ENCODE measurements at regions not wholly inside any gene's neighbourhood (a gene's known extent, or its start where the extent isn't known, plus 50 kb on each side); places are given as distances from the start of the nearest gene placed in this dataset.
"Not testable (repeated sequence)": the region's sequence is repeated elsewhere in the genome, so short reads cannot be mapped to it uniquely, and the experiment has no call there.

DNA sequence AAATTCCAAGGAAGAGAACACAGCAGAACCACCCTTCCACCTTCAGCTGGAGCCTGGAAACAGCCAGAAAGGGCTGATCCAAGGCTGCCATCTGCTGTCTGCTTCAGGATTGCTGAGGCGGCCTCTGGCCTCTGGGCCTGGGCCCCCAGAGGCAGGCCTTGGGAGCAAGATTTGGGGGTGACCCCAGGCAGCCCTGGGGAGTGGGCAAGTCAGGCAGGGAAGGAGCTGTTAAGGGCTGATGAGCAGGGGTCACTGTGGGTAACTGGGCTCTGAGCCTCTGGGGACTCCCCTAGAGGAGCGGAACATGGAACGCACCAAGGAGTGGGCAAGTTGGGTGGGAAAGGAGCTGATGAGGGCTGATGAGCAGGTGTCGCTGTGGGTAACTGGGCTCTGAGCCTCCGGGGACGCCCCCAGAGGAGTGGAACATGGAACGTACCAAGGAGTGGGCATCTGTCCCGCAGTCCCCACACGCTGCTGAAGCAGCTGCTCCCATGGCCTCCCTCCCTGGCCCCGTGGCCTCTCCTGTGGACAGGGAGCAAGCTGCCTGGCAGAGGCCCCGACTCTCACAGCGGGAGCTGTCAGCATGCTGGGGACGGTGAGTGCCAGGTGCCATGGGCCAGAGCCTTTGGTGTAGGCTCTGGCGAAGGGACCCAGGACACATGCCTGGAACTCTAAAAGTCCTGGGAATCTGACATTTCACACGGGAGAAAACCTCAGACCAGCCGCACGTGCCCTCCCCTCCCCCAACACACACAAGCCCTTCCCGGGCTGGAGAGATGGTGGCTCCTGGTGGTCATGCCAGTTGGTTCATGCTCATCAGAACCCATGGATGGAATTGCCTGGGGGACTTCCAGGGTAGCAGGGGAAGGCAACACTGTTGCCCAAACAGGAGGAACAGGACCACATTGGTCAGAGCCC, 148.8 kb downstream of the NPIPB11 start:
- DNase-seq = not testable (repeated sequence)

DNA sequence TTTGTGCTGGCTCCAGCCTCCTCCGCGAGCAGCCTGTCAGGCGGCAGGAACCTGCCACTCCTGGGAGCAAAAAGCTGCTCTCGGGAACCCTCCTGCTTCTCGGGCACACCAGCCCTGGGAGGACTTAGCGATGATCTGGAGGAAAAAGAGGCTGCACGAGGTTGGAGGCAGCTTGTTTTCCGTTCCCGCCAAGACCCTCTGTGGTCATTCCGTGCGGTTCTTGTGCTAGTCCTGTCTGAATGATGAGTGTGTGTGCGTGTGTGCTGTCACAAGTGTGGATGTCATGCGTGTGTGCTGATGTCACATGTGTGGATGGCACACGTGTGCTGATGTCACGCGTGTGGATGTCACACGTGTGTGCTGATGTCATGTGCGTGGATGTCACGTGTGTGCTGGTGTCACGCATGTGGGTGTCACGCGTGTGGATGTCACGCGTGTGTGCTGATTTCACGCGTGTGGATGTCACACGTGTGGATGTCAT, 150.0 kb downstream of the NPIPB11 start:
- DNase-seq = no peak

DNA sequence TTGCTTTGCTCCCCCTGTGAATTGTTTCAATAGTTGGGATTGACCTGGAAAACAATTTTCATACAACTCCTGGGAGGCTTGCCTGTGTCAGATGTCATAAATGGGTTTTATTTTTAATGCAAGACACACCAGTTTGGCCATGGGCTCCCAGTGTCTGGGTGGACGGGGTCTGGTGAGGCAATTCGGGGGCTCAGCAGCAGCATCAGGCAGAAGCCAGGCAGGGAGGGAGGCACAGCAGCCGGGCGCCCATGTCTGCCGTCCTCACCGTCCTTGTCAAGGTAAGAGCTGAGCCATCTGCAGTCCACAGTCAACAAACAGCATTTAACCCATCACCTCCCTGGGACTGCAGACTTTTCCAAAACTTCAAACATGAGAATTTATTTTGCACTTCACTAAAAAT, 150.6 kb downstream of the NPIPB11 start:
- DNase-seq = not testable (repeated sequence)

DNA sequence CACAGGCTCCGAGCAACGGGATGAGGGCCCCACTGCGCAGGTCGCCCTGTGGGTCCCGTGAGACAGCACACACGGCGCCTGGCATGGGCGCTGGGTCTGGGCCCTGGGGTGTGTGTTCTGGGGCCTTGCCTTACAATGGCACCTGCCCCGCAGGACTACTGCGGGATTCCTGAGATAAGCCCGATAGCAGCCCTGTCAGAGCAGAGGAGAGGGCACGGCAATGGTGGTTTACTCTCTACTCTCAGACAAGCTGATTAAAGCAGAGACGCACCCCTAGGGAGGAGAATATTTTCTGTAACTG, 151.1 kb downstream of the NPIPB11 start:
- not testable (repeated sequence) for DNase-seq

DNA sequence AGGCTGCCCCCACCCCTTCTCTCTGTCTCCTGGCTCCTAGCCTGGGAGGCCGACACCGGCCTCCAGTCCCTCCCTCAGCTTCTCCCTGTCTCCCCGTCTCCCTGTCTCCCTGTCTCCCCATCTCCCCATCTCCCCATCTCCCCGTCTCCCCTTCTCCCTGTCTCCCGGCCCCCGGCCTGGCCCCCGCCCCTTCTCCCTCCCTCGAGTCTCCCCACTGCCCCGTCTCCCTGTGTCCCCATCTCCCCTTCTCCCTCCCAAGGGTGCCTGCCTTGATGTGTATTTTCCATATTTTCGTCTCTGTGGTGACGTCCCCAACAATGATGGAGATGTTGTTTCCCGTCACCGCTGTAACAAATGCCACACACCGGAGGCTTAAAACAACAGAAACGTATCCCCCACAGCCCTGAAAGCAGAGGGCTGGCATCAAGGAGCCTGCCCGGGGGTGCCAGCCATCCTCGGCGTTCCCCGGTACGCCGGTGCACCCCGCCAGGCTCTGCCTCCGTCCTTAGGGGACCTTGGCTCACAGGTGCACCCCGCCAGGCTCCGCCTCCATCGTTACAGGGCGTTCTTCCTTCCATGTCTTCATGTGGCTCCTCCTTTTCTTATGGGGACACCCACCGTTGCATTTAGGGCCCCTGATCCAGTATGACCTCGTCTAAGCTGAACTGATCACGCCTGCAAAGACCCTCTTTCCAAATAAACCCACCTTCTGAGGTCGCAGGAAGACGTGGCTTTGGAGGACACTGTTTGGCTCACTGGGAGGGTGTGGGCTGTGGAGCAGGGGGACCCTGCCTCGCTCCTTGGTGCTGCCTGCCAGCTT, 151.6 kb downstream of the NPIPB11 start:
- no peak for DNase-seq

DNA sequence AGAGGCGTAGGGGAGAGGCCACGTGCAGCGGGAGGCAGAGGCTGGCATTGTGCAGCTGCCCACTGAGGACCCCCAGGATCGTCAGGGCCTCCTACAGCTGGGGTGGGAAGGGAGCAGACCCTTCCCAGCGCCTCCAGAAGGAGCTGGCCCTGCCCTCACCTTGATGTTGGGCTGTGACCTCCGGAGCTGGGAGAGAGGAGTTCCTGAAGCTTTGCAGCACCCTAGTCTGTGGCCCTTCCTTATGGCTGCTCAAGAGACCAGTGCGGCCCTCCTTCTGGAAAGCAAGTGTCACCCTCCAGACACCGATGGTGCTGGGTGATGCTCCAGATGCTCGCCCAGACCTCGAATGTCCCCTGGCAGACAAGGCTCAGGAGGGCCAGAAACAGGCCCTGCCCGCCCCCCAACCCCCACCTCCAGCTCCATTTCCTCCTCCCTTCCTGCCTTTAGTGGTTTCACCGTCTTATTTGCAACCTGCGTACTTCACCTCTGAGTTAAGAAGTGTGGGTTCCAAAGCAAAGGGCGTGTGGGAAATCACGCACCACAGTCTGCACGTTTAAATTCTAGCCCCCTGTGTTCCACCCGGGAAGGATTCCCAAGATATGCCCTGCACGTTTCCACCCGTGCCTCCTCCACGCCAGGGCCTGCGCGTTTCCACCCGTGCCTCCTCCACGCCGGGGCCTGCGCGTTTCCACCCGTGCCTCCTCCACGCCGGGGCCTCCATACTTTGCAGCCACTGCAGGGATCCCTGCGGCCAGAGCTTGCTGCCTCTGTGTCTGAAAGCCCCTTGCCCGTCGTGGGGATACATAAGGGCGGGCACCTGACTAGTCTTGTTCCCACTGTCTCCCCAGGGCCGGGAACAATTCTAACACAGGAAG, 152.6 kb downstream of the NPIPB11 start:
- DNase-seq = not testable (repeated sequence)

GRCh38 chr16:29253066-29253590, 153.4 kb downstream of the NPIPB11 start:
- not testable (repeated sequence) for DNase-seq

GRCh38 chr16:29252311-29252710, 154.2 kb downstream of the NPIPB11 start:
- DNase-seq = not testable (repeated sequence)

DNA sequence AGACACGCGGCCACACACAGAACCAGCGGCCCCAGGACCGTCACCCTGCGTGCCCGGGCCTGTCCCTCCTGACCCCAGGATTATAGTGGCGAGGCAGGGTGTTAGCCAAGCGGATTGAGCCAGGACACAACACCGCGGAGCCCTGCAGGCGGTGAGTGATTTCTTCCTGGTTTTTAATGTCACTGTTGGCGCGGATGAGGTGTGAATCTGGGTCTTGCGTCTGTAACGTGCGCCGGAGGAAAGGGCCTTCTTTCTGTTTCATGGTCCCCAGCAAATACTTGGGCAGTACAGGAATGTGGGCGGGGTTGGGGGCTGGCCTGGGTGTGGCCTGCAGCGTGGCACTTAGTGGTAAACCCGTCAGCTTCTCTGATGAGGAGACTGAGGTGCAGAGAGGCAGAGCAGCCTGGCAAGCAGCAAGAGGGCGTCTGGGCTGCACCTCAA, 154.9 kb downstream of the NPIPB11 start:
- not testable (repeated sequence) for DNase-seq

DNA sequence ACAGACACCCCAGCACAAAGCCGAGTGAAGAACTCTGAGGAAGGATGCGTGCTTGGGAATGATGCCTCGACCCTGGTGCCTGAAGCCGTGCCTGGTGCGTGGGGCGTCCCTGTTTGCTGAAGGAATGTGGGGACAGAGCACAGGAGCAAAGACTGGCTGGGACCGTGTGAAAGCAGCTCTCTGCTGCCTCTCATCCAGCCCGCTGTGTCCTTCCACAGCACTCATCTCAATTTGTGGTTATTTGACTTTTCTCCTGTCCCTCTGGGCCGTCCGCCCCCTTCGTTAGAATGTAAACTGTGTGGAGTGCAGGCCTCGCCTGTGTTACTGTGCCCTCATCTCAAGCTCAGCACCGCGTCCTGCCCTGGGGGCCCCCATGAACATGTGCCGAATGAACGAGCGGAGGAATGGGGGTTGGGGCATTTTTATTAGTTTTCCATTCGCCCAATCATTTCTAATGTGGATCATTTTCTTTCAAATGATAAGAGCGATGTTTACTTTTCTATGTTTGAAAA, 155.5 kb downstream of the NPIPB11 start:
- not testable (repeated sequence) for DNase-seq

- DNase-seq = not testable (repeated sequence)
Measured at GRCh38 chr16:29250469-29250868, 156.0 kb downstream of the NPIPB11 start.

GRCh38 chr16:29248940-29249318, 157.6 kb downstream of the NPIPB11 start:
- DNase-seq = not testable (repeated sequence)

DNA sequence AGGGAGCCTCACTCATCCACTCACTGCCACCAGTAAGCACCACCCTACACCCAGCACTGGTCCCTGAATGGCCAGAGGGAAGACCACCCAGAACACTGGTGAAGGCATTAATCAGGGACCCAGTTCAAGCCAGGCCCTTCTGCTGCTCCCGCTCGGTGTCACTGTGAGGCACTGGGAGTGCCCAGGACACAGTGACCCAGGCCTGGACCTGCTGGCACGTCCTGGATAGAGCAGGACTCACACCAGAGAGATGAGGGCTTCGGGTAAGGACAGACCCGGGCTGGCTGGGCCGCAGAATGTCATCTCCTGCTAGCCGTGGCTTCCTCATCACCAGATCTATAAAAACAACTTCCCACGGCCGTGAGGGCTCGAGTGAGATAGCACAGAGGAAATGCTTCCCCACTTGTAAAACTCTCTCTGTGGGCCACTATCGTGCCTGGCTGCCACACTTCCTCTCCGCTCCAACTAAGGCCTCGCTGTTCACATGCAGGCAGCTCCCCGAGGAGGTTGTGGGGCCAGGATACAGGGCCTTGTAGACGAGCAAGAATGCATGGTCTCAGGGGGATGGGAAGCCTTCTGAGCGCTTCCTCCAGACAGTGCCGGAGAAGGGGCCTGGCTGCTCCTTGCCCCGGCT, 158.1 kb downstream of the NPIPB11 start:
- DNase-seq = not testable (repeated sequence)

GRCh38 chr16:29246091-29246490, 160.4 kb downstream of the NPIPB11 start:
- DNase-seq = not testable (repeated sequence)

GRCh38 chr16:29237971-29238370, 168.5 kb downstream of the NPIPB11 start:
- no peak for DNase-seq

DNA sequence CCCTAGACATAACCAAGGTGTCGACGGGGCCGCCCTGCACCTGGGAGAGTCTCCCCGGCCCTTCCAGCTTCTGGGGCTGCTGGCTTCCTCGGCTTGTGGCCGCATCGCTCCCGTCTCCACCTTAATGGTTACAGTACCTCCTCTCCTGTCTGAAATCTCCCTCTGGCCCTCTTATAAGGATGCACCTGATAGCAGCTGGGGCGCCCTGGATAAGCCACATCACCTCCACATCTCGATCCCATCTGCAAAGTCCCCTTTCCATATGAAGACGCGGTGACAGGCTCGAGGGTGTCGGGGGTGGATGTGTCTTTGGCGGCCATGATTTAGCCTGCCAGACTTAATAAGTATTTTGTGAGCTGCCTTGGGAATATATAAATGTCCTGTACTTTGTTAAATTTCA, 169.0 kb downstream of the NPIPB11 start:
- DNase-seq = not testable (repeated sequence)

- DNase-seq = not testable (repeated sequence)
Measured at GRCh38 chr16:29237023-29237422, 169.5 kb downstream of the NPIPB11 start.

DNA sequence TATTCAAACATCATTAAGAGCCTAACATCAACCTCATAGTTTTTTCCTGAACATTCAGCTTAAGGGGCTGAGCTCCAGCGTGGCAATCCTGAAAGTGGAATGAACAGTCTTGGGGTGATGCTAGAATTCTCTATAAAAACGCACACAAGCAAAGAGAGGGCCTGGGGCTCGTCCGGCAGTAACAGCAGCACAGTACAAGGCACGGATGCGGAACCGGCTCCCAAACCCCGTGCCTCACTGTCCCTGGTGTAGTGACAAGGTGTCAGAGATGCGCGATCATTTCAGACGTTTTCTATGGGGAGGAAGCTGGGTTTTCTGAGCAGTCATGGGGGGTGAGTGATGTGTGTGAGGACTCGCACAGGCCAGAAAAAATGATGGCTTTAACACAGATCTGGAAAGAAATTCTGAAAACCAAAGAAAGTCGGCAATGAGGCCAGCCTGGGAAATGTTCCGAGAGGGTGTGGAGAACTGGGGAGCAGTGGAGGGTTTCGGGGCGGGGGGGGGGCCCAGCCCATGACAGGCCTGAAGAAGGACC, 170.6 kb downstream of the NPIPB11 start:
- not testable (repeated sequence) for DNase-seq

- DNase-seq = not testable (repeated sequence)
Measured at GRCh38 chr16:29234536-29235275, 171.8 kb downstream of the NPIPB11 start.

GRCh38 chr16:29233705-29234404, 172.7 kb downstream of the NPIPB11 start:
- not testable (repeated sequence) for DNase-seq
